A549 (cell line): ENCODE measurements at regions not wholly inside any gene's neighbourhood (a gene's known extent, or its start where the extent isn't known, plus 50 kb on each side); places are given as distances from the start of the nearest gene placed in this dataset.

Experiments used
- ATAC-seq, 2 experiments: fragments of 200-7000 bp in 1 of 2; fragments of >200 bp in 1 of 2; cut with Nextera tagmentation in 1 of 2; cut with Tn5 transposase in 1 of 2; 3 replicates each; pipeline versions ENCODE4 v1.8.0 to v1.9.1; 2018 to 2020; ENCODE audit warnings: mild to moderate bottlenecking in 1 of 2, moderate library complexity in 1 of 2
- CTCF ChIA-PET: fragments of 300-600 bp; sonication (Branson Sonifier 250); formaldehyde crosslinking; extraction: SDS; loops from one replicate; lab custom pipeline; 2021; ENCODE audit warnings: antibody characterized with exemption, inconsistent platforms; lab: Yijun Ruan, JAX
- POLR2A ChIA-PET: fragments of 350-600 bp; formaldehyde crosslinking; extraction: SDS; loops from one replicate; lab custom pipeline; 2021; ENCODE audit warnings: antibody characterized with exemption, inconsistent platforms; lab: Yijun Ruan, JAX
- DNase-seq, 2 experiments: peaks; one replicate each; pipeline versions ENCODE4 v3.0.0 to v3.0.0-alpha.2; 2011 to 2016; ENCODE audit warnings: low read depth in 1 of 2, low spot score in 1 of 2
- FAIRE-seq: peaks from 2 replicates; lab custom pipeline; 2011; peaks lifted over from hg19 to GRCh38; lab: Jason Lieb, UNC
- H3K27ac ChIP-seq, 2 experiments: fragments of >200 bp; sonication (Bioruptor Twin); formaldehyde crosslinking; 3 replicates each; pipeline ENCODE4 v1.5.1; 2016 to 2017
- H3K4me1 ChIP-seq: fragments of >200 bp; sonication (Bioruptor Twin); formaldehyde crosslinking; 3 replicates; pipeline ENCODE4 v1.6.1; 2016
- H3K4me2 ChIP-seq: fragments of >200 bp; sonication (Bioruptor Twin); formaldehyde crosslinking; 3 replicates; pipeline ENCODE4 v1.6.1; 2016
- H3K4me3 ChIP-seq: fragments of >200 bp; sonication (Bioruptor Twin); formaldehyde crosslinking; 3 replicates; pipeline ENCODE4 v1.5.1; 2016
- H3K9me3 ChIP-seq: fragments of >200 bp; sonication (Bioruptor Twin); formaldehyde crosslinking; 3 replicates; pipeline ENCODE4 v1.6.1; 2016
- CBX2 ChIP-seq: fragments of 200-600 bp; sonication (generic); IDR thresholded peaks from 2 replicates; pipeline ENCODE4 v1.6.1; 2016; ENCODE audit warnings: low read depth, mild to moderate bottlenecking, borderline replicate concordance
- CBX8 ChIP-seq: fragments of 200-600 bp; sonication (generic); IDR thresholded peaks from 2 replicates; pipeline ENCODE4 v1.6.1; 2016
- CHD2 ChIP-seq: fragments of 150-350 bp; IDR thresholded peaks from 2 replicates; pipeline ENCODE4 v1.6.1; 2014; ENCODE audit warnings: low read length; ENCODE audit not compliant: partially characterized antibody
- EHMT2 ChIP-seq: fragments of 200-600 bp; sonication (generic); IDR thresholded peaks from 2 replicates; pipeline ENCODE4 v1.6.1; 2016; ENCODE audit warnings: antibody characterized with exemption, low read depth, mild to moderate bottlenecking, moderate library complexity
- EP300 ChIP-seq, 2 experiments: fragments of >200 bp; sonication (Bioruptor Twin); formaldehyde crosslinking; IDR thresholded peaks; 2 replicates in 1 of 2; 3 replicates in 1 of 2; pipeline ENCODE4 v1.6.1; 2016 to 2017
- ESRRA ChIP-seq: fragments of 150-350 bp; IDR thresholded peaks from 2 replicates; pipeline ENCODE4 v1.6.1; 2014; ENCODE audit warnings: mild to moderate bottlenecking, low read length, borderline replicate concordance
- GATA3 ChIP-seq: IDR thresholded peaks from 2 replicates; pipeline ENCODE4 v1.6.1; 2012; ENCODE audit warnings: borderline replicate concordance
- HMGXB4 ChIP-seq: fragments of 250-450 bp; sonication (Bioruptor Pico); IDR thresholded peaks from 2 replicates; pipeline ENCODE4 v1.5.0; 2021; ENCODE audit warnings: mild to moderate bottlenecking, moderate library complexity, borderline replicate concordance
- HOXA7 ChIP-seq: fragments of 250-450 bp; sonication (Bioruptor Pico); IDR thresholded peaks from 2 replicates; pipeline ENCODE4 v1.5.0; 2020; ENCODE audit warnings: mild to moderate bottlenecking, moderate library complexity
- HOXB13 ChIP-seq: fragments of 250-450 bp; sonication (Bioruptor Pico); IDR thresholded peaks from 2 replicates; pipeline ENCODE4 v1.5.0; 2020; ENCODE audit warnings: low read depth, mild to moderate bottlenecking, moderate library complexity
- KDM1A ChIP-seq: fragments of 200-600 bp; sonication (generic); IDR thresholded peaks from 2 replicates; pipeline ENCODE4 v1.6.1; 2016; ENCODE audit warnings: low read depth, mild to moderate bottlenecking
- MAFK ChIP-seq: fragments of 450-650 bp; IDR thresholded peaks from 2 replicates; pipeline ENCODE4 v1.6.1; 2014; ENCODE audit not compliant: partially characterized antibody
- MAZ ChIP-seq: fragments of 150-350 bp; IDR thresholded peaks from 2 replicates; pipeline ENCODE4 v1.6.1; 2014; ENCODE audit warnings: antibody characterized with exemption, low read depth, low read length, borderline replicate concordance
- PHF8 ChIP-seq: fragments of 200-600 bp; sonication (generic); IDR thresholded peaks from 2 replicates; pipeline ENCODE4 v1.6.1; 2016; ENCODE audit warnings: low read depth, mild to moderate bottlenecking, antibody characterized with exemption, moderate library complexity, borderline replicate concordance
- POLR2A ChIP-seq: IDR thresholded peaks from 2 replicates; pipeline ENCODE4 v1.6.1; 2012; ENCODE audit warnings: mild to moderate bottlenecking, low read length
- RARB ChIP-seq: fragments of 250-450 bp; sonication (Bioruptor Pico); IDR thresholded peaks from 2 replicates; pipeline ENCODE4 v1.8.0; 2021; ENCODE audit warnings: mild to moderate bottlenecking, moderate library complexity
- RFX5 ChIP-seq: fragments of 450-650 bp; IDR thresholded peaks from 2 replicates; pipeline ENCODE4 v1.7.1; 2014; ENCODE audit warnings: antibody characterized with exemption, mild to moderate bottlenecking, moderate library complexity
- SREBF2 ChIP-seq: fragments of 450-650 bp; IDR thresholded peaks from 2 replicates; pipeline ENCODE4 v1.6.1; 2014; ENCODE audit warnings: mild to moderate bottlenecking, moderate library complexity
- TFCP2L1 ChIP-seq: fragments of 250-450 bp; sonication (Bioruptor Pico); IDR thresholded peaks from 2 replicates; pipeline ENCODE4 v1.5.0; 2021; ENCODE audit warnings: mild to moderate bottlenecking
- TP53 ChIP-seq: fragments of 250-450 bp; sonication (Bioruptor Pico); IDR thresholded peaks from 2 replicates; pipeline ENCODE4 v1.5.0; 2021; ENCODE audit warnings: mild to moderate bottlenecking, moderate library complexity
- USF2 ChIP-seq: fragments of 450-650 bp; IDR thresholded peaks from 2 replicates; pipeline ENCODE4 v1.6.1; 2014; ENCODE audit warnings: antibody characterized with exemption
- ZNF302 ChIP-seq: fragments of 250-450 bp; sonication (Bioruptor Pico); IDR thresholded peaks from 2 replicates; pipeline ENCODE4 v1.9.0; 2021; ENCODE audit warnings: inconsistent platforms, mild to moderate bottlenecking, moderate library complexity
- WGBS: methylation state at CpG from one replicate; pipeline ENCODE4 v1.1.6; 2017; ENCODE audit errors: missing lambda C conversion rate; 5-methylcytosine and 5-hydroxymethylcytosine counted together
- TF ChIP-seq, protein P1 (sequence below): fragments of >200 bp; sonication (Bioruptor Twin); formaldehyde crosslinking; IDR thresholded peaks from 3 replicates; pipeline ENCODE4 v1.5.1; 2016
- TF ChIP-seq, protein P2 (sequence below): fragments of 200-600 bp; sonication (generic); IDR thresholded peaks from 2 replicates; pipeline ENCODE4 v1.6.1; 2016; ENCODE audit warnings: antibody characterized with exemption, mild to moderate bottlenecking, moderate library complexity
- TF ChIP-seq, protein P3 (sequence below): fragments of >200 bp; sonication (Bioruptor Twin); formaldehyde crosslinking; IDR thresholded peaks from 3 replicates; pipeline ENCODE4 v1.6.1; 2016
- TF ChIP-seq, protein P4 (sequence below): IDR thresholded peaks from 2 replicates; pipeline ENCODE4 v1.6.1; 2012; ENCODE audit warnings: low read depth, borderline replicate concordance

DNA sequence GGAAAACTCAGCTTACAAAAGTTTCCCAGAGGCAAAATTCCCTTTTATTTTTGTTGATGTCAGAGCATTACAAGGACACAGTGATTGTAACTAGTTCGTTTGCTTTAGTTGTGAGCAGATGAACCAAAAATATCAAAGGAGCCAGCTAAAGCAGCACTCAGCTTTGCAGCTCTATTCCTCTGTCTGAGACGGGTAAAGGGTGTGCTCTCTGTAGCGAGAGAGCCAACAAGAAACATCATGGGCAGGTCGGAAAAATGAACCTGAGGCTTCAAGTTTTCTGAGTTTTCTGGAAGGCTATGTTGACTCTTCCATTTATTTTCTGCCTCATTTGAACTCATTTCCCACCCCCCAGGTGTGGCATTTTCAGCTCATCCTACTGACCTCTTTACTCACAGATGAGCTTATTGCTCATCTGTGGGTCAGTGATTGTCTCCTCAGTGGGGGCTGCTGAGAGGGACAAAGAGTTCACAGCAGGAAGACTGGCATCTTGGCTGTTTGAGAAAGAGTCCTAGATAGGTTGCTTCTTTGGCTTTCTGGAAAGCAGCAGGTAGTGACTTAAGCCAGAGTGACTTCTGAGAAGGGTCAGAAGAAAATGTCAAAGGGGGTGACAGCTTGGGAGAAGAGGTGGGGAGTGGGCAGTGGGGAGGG, 66.6 kb upstream of the EPC2 start:
- DNase-seq (no peak), ATAC-seq (no peak), FAIRE-seq (no peak)
- Histone ChIP-seq H3K4me1 (peaks cover 10% of the 10 kb centered on the region), H3K9me3 (no peaks in the 10 kb centered on the region), H3K27ac (no peak overlapping the region), H3K4me2 (no peak overlapping the region), H3K4me3 (no peak overlapping the region)
- no peak for TF ChIP-seq USF2
- no peak for TF ChIP-seq TFCP2L1 (CRISPR knock-in tag)
- no peak for TF ChIP-seq SREBF2
- TF ChIP-seq HOXA7 (CRISPR knock-in tag): no peak
- TF ChIP-seq EP300 (IDR thresholded peaks at IDR 0.05): no peak
- TF ChIP-seq MAFK: no peak
- TF ChIP-seq, protein P1, sequence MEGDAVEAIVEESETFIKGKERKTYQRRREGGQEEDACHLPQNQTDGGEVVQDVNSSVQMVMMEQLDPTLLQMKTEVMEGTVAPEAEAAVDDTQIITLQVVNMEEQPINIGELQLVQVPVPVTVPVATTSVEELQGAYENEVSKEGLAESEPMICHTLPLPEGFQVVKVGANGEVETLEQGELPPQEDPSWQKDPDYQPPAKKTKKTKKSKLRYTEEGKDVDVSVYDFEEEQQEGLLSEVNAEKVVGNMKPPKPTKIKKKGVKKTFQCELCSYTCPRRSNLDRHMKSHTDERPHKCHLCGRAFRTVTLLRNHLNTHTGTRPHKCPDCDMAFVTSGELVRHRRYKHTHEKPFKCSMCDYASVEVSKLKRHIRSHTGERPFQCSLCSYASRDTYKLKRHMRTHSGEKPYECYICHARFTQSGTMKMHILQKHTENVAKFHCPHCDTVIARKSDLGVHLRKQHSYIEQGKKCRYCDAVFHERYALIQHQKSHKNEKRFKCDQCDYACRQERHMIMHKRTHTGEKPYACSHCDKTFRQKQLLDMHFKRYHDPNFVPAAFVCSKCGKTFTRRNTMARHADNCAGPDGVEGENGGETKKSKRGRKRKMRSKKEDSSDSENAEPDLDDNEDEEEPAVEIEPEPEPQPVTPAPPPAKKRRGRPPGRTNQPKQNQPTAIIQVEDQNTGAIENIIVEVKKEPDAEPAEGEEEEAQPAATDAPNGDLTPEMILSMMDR: no peak
- TF ChIP-seq, protein P2, sequence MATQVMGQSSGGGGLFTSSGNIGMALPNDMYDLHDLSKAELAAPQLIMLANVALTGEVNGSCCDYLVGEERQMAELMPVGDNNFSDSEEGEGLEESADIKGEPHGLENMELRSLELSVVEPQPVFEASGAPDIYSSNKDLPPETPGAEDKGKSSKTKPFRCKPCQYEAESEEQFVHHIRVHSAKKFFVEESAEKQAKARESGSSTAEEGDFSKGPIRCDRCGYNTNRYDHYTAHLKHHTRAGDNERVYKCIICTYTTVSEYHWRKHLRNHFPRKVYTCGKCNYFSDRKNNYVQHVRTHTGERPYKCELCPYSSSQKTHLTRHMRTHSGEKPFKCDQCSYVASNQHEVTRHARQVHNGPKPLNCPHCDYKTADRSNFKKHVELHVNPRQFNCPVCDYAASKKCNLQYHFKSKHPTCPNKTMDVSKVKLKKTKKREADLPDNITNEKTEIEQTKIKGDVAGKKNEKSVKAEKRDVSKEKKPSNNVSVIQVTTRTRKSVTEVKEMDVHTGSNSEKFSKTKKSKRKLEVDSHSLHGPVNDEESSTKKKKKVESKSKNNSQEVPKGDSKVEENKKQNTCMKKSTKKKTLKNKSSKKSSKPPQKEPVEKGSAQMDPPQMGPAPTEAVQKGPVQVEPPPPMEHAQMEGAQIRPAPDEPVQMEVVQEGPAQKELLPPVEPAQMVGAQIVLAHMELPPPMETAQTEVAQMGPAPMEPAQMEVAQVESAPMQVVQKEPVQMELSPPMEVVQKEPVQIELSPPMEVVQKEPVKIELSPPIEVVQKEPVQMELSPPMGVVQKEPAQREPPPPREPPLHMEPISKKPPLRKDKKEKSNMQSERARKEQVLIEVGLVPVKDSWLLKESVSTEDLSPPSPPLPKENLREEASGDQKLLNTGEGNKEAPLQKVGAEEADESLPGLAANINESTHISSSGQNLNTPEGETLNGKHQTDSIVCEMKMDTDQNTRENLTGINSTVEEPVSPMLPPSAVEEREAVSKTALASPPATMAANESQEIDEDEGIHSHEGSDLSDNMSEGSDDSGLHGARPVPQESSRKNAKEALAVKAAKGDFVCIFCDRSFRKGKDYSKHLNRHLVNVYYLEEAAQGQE: no peak
- no peak for TF ChIP-seq POLR2A
- no peak for TF ChIP-seq MAZ
- no peak for TF ChIP-seq TP53
- TF ChIP-seq CBX2: no peak
- TF ChIP-seq, protein P3, sequence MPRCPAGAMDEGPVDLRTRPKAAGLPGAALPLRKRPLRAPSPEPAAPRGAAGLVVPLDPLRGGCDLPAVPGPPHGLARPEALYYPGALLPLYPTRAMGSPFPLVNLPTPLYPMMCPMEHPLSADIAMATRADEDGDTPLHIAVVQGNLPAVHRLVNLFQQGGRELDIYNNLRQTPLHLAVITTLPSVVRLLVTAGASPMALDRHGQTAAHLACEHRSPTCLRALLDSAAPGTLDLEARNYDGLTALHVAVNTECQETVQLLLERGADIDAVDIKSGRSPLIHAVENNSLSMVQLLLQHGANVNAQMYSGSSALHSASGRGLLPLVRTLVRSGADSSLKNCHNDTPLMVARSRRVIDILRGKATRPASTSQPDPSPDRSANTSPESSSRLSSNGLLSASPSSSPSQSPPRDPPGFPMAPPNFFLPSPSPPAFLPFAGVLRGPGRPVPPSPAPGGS: no peak
- TF ChIP-seq KDM1A: no peak
- TF ChIP-seq HMGXB4: no peak
- POLR2A ChIA-PET: no interaction called here
- CTCF ChIA-PET: no interaction called here
- 27% methylated on average over 4 of the region's 4 CpGs for WGBS

DNA sequence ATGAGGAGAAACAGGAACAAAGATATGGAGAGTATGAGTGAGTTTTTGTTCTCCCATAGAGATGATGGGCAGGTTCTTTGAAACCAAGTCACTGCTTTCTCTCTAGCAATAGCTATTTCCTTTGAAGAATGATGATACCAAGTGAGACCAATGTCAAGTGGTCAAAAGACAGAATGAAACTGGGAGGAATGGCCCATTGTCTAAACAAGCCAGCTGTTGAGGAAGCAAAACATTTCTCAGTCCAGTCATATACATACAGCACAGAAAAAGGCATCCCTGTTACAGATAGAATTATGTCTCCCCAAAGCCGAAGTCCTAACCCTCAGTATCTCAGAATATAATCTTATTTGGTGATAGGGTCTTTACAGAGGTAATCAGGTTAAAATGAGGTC, 66.1 kb upstream of the EPC2 start:
- Histone ChIP-seq H3K4me2 (no peak overlapping the region), H3K4me1 (peaks cover 13% of the 10 kb centered on the region), H3K4me3 (no peak overlapping the region), H3K27ac (no peak overlapping the region), H3K9me3 (no peaks in the 10 kb centered on the region)
- POLR2A ChIA-PET: no interaction called here
- DNase-seq (no peak), FAIRE-seq (no peak)
- 7% methylated on average over 1 of the region's 1 CpG for WGBS
- CTCF ChIA-PET: no interaction called here
- TF ChIP-seq CHD2 (no peak), RARB (no peak), HMGXB4 (no peak), HOXB13 (CRISPR knock-in tag) (no peak), CBX8 (no peak), ZNF302 (CRISPR knock-in tag) (no peak), ESRRA (no peak), PHF8 (no peak), RFX5 (no peak), EHMT2 (no peak), TP53 (no peak), GATA3 (no peak)
- TF ChIP-seq, protein P4, sequence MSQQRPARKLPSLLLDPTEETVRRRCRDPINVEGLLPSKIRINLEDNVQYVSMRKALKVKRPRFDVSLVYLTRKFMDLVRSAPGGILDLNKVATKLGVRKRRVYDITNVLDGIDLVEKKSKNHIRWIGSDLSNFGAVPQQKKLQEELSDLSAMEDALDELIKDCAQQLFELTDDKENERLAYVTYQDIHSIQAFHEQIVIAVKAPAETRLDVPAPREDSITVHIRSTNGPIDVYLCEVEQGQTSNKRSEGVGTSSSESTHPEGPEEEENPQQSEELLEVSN: no peak
- TF ChIP-seq, all 56 proteins: peak for 0
- ATAC-seq: no peak
